D341Med (cell line): ENCODE measurements at regions not wholly inside any gene's neighbourhood (a gene's known extent, or its start where the extent isn't known, plus 50 kb on each side); places are given as distances from the start of the nearest gene placed in this dataset.

Experiments
- DNase-seq: peaks from one replicate; pipeline ENCODE4 v3.0.0; 2012; ENCODE audit warnings: low spot score

DNA sequence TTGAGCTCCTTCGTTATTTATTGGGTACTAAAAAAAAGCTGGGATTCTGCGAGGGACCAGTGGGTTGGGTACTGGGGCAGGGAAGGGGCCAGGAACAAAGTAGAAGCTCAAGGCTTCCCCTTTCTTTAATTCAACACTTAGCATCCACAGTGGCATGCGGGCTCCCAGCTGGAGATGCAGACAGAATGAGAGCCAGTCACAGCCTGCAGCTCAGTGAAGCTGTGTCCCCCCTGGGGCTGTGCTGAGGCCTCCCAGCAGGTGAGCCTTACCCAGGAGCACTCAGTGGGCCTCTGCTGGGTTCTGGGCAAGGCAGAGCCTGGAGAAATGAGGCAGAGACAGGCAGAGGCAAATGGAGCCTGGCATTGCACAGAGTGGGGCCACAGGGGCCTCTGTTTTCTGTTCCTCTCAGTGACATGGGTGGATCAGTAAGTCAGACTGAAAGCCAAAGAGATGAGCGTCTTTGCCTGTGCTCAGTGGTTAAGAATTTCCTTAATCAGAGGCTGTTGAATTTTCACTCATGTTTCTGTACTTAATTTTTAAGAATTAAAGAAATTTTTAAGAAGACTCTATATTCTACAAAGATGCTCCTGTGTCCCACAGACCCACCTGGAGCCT, 181.4 kb upstream of the RBPJ start:
- DNase-seq = no peak

DNA sequence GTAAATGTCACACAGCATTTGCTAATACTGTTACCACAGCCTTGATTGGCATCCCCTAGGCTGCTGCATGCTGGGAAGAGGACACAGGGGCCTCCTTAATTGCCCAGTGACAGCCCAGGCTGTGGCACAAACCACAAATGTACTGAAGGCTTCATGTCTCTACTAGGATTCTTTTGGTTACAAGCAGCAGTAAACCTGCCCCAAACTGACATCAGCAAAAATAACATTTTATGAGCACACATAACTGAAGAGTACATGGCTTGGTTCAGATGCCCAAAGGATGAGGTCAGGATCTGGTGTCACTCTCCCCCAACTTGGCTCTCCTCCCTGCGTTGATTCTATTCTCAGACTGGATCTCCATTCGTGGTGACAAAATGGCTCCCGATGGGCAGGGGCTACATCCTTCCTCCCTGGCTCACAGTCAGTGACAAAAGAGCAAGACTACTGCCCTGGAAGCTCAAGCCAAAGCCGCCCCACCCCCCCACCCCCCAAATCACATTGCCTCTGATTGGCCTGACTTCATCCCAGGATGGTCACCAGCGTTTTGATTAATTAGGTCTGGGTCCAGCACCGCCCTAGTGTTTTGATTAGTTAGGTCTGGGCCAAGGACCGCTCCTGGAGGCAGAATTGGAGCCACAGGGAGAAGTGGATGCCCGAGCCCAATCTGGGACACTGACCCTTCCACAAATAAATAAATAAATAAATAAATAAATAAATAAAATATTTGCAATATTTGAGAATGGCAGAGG, 180.5 kb upstream of the RBPJ start:
- no peak for DNase-seq

DNA sequence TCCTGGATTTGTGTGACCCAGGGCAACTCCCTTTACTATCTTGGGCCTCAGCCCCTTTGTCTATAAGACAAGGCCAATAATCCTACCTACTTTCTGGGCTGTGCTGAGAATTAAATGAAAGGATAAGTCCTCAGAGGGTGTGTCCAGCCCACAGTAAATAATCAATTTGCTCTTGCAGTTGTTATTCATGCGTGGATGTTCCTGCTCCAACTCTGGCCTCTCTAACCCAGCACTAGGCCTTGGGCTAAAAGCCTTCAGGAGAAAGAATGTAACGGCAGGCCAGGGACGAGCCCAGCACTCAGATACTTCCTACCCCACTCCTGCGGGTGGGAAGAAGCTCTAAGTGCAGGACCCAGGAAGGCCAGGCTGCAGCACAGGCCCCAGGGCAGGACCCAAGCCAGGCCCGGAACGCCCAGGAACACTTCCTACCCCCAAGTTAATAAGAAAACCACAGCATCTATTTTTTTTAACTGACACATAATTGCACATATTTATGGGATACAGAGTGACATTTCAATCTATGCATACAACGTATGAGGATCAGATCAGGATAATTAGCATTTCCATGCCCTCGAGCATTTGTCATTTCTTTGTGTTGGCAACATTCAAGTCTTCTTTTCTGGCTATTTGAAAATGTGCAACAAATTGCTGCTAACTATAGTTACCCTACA, 179.6 kb upstream of the RBPJ start:
- DNase-seq = no peak

DNA sequence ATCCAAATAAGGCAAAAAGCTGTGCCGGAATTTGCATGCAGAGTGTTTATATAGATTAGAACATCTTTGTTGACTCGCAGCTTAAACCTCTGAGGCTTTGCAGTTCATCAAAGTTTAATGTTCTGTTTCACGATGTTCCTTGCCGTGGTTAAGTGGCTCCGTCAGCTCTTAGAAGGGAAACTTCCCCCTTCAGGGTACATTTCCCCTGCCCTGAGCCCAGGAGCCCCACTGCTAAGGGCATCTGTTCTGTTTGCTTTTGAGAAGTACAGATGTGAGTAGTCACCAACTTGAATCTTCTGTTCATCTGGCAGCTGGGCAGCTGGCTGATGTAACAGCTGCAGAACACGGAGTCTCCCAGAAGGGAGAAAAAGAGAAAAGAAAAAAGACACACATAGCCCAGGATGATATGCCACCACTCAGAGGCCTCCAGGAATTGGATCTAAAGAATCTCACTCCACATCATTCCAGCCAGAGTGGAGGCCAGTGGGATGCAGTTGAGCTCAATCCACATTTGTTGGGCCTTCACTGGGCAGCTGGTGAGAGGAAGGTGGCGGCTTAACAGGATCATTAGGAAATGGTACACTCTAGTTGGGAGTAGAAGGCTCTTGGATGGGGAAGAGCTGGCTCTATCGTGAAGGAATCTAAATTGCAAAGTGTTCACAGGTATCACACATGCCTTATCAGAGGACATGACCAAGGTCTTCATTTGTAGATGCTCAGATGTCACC, 178.7 kb upstream of the RBPJ start:
- DNase-seq = no peak

DNA sequence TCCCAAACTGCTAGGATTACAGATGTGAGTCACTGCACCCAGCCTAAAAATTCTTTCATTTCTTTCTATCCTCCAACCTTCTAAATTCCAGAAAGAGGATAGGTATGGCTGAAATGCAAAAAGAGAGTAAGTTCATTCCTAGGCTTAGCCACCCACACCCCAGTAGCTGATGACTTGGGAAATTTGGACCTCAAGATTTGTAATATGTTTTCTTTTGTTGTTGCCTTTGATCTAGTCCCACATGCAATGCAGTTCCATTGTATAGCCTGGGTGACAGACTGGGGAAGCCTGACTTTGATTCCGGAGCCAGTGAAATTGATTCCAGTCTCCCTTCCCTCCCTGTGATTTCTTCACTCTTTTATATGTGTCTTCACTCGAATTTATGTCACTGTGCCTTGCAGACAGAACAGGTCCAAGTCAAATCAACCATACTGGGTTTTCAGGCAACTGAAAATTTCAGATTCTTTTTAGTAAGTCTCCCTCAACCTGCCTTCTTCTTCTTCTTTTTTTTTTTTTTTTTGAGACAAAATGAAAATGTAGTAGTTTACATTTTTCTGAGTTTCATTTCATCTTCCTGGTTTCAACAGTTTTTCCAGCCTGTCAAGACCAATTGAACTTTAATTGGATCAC, 176.2 kb upstream of the RBPJ start:
- no peak for DNase-seq

DNA sequence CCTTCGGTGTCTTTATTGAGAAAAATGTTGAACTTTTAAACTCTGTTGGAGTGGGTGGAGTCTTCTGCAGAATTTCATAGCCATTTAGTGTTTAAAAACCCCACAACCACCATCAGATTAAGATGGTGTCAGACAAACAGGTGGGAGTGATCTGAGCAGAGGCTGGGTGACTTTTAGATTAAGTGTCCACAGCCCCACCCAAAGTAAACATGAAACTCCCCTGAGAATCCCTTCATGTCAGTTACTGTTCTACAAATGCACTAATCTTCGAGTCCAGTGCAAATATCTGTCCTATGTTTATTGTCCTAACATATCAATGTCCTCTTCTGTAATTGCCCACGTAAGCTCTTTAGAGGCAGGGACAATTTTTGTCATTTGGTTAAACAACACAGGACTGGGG, 175.6 kb upstream of the RBPJ start:
- DNase-seq = no peak

DNA sequence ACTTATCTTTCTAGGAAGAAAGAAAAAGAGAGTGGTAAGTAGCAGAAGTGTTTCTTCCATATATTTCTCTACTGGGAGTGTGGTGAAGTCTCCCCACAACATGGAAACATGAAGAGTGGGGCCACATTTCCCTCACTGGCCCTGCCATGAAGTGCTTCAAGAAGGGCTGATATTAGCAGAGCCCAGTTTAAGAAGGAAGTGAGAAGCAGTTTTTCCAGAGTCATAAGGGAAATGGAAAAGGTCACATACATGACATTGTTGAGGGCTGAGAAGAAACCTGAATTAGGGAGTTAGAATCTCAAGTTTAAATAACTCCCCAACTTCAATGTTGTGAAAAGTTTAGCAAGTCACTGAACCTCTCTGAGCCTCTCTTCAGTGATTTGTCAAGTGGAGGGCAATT, 171.9 kb upstream of the RBPJ start:
- no peak for DNase-seq

DNA sequence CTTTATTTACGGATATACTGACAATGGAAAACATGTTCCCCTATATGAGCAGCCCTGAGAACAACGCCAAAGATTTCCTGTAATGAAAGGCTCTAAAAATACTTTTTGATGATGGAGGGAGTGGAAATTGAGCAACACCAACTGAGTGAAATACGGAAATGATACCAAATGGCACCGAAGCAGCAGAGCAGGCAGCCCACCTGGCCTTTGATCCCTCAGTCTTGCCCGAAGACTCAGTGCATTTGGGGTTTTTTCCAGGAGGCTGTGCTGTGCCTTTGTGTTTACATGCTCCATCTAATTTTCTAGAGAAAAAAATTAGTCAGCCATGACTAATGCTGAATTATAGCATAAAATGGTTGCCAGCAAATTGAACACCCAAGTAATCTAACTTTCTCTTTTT, 169.9 kb upstream of the RBPJ start:
- DNase-seq = no peak

DNA sequence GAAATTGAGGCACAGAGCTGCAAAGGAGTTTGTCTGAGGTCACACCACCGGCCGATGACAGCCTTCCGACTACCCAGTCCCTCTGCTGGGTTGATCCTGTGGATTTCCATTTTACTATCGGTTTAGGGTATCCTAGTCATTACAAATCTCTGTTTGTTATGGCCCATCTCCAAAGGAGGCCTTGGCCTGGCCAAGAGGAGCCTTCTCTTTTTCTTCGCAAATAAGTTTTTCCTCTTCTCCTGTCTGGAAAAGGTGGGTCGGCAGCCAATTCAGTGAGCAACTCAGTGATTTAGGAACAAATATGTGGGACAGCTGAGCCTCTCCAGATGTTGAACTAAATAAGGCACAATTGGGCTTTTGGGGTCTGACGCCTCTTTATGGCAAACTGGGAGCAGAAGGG, 169.2 kb upstream of the RBPJ start:
- DNase-seq = no peak

DNA sequence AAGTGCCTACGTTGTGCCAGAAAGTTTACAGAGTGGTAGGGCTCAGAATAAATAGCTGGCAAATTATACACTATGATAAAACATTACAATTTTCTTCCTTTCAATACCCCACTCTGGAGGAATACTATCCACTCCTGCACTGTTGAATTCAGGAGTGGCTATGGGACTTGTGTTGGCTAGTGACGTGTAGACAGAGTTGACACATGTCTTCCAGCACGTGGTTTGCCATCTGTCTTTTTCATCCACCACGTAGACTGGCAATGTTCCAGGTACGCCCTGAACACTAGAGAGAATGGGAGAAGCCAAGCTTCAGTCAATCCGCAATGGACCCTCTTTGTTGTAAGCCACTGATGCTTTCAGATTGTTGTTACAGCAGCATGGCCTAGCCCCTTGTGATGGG, 168.8 kb upstream of the RBPJ start:
- no peak for DNase-seq

DNA sequence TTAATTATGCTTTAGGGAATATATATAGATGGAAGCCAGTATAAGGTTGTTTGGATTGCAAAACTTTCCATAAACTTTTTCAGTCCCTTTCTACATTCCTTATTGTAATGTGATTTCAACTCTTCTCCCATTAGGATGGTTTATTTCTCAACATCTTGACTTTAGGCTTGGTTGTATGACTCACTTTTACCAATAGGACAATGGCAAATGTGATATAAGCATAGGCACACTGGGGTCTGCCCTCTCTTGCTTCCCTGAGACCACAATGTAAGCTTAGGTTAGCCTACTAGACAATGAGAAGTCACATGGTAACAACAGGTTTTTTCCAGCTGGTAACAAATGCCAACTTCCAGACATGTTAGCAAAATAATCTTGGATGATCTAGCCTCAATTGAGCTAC, 163.3 kb upstream of the RBPJ start:
- DNase-seq = no peak

DNA sequence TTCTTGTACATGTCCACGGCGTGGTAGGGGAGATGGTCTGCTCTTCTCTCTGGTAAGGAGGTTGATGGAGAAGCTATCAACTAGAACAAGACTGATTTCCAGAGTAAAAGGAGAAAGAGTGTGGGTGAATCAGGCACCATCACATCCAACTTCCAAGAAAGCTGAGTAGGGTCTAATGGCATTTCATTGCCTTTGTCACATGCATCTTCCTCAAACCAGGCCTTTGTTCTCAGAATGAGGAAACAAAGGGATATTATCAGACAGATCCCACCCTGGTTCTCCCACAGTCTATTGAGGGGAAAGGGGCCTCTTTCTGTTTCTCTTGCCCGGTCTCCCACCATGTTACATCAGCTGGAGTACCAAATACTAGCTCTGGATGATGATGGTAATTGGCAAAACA, 160.2 kb upstream of the RBPJ start:
- no peak for DNase-seq

DNA sequence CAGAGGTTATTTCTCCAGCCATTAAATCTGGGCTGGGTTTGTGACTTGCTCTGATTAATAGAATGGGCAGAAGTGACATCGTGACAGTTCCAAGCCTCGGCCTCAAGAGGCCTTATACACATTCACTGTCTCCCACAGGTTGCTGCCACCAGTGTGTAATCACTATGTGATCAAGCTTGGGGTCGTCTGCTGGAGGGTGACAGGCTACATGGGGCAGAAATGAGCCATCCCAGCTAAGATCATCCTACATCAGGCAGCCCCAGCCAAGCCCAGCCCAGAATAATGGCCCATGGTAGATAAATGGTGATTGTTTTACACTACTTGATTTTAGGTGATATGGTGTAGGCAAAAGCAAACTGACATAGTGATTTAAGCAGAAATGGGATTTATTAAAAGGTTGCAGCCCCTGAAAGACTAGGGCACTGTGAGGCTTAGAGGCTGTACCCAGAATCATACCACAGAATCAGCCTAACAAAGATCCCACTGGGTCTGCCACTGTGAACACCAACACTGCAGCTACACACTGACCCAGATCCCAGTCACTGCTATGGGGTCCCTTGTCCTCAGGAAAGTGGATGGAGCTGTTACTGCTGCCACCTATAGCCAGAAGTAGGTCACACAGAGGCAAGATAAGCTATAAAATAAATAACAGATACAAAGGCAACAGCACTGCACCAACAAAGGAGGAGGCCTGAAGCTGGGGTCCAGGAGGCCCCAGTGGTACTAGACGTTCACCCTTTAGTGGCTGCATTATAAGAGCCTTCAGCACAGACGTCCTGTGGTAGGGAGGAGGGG, 159.6 kb upstream of the RBPJ start:
- DNase-seq = no peak

DNA sequence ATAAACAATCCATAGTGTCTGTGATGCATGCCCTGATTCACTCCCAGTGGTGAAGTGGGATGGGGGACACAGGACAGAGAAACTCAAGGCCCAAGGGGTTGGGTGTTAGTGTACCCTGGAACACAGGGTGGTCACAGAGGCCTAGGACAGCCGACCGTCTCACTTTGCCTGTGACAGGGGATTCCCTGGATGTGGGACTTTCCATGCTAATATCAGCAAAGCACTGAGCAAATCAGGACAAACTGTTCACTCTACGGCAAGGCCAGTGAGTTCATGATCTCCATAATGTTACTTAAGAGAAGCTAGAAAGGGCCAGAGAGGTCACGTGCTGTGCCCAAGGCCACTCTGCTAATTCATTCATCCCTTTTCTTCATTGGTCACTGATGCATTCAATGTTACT, 158.7 kb upstream of the RBPJ start:
- DNase-seq = no peak

DNA sequence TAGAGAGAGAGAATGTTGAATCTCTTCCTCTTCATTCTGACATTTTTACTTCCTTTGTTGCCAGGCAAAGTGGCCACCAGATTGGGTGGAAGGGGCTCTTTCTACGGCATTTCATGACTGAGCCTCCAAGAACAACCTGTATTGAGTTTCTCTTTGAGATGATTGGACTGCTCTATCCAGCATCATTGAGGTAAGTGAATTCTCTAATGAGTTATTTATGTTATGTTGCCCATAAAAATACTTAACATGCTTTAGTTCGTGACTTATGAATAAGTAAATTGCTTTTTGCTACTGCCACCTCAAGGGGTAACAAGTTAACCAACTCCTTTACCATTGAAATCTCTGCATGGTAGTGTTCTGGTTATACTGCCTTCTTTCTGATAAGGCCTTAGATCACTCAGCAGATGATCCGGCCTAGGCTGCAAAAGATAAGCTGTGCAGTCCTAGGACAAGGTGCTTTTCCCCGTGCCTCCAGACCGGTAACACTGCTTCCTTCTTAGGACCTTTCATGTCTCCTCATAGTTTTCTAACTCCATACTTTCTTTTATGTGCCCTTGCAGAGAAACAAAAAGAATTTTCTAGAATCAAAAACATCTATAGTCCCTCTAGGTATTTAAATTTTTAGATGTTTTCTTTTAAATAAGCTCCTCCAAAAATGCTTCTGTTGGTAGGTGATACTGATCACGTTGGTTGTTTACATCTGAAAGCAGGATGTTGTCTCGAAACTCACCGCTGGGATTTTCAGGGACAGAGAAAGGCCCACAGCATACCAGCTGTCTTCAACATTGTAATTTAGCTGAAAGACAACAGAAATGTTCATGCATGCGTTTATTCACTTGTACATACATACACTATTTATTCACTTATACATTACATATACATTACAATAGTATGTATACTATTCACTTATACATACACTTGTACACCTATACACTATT, 157.1 kb upstream of the RBPJ start:
- no peak for DNase-seq

DNA sequence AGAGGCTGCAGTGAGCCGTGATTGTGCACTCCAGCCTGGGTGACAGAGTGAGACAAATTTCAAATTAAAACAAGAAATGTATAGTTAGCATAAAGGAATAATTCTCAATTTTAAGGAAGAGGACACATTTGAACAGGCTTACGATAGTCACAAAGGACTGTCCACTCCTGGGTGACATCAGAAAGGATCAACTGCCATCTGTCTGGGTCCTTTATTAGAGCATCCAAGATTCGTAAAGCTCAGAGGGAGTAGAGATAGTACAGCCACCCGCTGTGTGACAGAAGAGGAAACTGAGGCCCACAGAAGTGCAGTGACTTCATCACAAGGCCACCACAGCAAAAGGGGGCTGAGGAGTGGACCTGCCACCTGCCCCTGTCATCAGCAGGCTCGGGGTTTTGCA, 149.3 kb upstream of the RBPJ start:
- DNase-seq = no peak

DNA sequence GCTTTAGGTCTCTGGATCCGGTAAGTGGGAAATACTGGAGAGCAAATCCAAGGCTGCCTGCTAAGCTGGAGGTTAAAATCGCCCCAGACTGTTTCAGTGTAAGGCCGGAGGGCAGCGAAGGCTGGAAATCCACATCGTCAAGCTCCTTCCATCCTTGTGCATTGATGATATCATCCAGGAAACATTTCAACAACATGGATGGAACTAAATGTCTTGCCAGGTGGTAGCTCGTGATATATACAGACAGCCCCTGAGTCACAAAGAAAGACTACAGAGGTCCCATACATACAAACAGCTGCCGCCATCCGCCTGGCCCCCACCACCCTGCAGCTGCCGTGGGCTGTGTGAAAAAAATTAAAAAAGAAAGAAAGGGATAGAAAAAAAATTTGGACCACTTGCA, 148.9 kb upstream of the RBPJ start:
- DNase-seq = no peak

DNA sequence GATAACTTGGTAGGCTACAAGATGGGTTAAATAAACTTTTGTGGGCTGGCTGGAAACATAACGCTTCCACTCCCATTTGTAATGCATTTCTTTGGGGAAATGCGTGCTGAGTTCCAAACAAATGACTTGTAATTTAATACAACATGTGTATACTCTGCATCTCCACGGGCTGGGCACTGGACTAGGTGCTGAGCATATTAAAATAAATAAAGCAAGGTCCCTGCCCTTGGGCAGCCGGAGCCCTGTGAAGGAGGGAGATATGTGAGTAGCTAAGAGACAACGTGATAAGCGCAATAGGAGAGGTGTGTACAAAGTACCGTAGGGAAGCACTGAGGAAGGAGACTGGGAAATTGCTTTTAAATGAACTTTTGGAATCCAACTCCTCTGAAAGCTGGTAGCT, 147.2 kb upstream of the RBPJ start:
- DNase-seq = no peak

DNA sequence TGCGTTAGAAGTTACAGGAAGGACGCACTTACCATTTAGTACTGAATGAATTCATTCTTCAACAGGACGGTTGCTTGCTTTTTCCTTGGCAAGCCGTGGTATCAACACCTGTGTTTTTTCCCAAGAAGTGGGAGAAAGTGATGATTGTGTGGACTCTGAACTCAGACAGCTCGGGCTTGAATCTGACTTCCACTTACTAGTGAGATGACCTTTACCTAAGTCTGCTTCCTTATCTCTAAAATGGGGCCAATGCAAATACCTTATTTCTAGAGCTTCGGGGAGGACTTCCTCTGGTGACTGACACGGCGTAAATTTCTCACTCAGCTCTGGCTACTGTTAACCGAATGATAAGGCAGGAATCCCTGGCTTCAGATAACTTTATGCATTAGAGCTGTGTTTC, 146.8 kb upstream of the RBPJ start:
- DNase-seq = no peak

DNA sequence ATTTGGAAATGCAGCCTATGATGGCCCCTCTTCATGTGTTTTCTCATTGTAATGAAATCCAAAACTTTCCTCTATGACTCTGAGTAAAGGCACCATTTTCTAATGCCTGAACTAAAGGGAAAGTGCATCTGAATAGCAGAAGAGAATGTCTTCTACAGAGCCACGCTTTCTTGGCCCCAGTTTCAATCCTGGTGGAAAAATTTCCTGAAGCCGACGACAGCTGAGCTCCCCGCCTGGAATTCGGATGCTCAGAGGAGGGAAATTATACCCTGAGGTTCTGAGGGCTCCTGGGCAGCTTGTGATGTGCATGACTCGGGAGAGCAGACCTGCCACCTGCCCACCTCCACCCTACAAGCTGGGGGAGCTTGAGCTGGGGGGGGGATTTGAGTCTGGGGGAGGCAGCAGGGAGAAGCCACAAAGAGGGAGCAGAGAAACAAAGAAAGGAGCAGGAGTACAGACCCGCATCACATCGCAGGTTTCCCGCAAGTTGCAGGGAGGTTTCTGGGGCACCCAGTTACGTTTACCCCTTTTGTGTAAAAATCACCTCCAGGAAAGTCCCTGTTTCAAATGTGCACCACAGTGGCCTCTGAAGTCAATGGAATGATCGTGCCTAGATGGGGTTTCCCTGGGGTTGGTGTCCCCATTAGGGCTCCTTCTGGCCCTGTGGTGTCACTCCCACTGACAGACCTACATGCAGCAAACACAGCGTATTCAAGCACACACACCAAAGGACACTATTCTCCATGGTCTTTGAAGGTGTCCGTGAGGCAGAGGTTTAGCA, 145.6 kb upstream of the RBPJ start:
- DNase-seq = no peak
